ELF-1 (cell line): ENCODE measurements at regions not wholly inside any gene's neighbourhood (a gene's known extent, or its start where the extent isn't known, plus 50 kb on each side); places are given as distances from the start of the nearest gene placed in this dataset.

Source experiments
- DNase-seq: peaks from one replicate; pipeline ENCODE4 v3.0.0-alpha.2; 2016; ENCODE audit warnings: low read depth, low spot score

DNA sequence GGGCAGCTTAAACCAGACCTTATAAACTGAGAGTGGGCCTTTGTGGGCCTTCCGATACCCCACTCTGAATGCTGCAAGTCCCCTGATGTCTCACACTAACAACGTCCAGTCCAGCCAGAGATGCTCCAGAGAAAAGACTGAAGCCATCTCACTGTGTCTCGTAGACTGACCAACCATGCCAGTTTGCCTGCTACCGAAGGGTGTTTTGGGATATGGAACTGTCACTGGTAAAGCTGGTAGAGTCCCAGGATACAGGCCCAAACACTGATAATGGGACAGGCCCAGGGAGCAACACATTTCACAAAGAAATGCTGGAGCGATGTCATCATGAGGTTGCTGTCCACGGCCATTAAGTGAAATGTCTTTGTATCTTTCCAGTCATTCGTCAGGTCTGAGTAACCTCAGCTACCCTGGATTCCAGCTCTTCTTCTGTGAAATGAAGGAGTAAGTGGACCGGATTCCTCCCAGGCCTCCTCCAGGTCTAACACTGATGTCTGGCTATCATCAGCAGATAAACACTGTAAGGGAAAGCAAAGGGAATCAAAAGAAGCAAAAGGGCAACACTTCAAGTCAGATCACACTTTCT, 81.6 kb downstream of the SLC5A7 start:
- DNase-seq, result no peak

DNA sequence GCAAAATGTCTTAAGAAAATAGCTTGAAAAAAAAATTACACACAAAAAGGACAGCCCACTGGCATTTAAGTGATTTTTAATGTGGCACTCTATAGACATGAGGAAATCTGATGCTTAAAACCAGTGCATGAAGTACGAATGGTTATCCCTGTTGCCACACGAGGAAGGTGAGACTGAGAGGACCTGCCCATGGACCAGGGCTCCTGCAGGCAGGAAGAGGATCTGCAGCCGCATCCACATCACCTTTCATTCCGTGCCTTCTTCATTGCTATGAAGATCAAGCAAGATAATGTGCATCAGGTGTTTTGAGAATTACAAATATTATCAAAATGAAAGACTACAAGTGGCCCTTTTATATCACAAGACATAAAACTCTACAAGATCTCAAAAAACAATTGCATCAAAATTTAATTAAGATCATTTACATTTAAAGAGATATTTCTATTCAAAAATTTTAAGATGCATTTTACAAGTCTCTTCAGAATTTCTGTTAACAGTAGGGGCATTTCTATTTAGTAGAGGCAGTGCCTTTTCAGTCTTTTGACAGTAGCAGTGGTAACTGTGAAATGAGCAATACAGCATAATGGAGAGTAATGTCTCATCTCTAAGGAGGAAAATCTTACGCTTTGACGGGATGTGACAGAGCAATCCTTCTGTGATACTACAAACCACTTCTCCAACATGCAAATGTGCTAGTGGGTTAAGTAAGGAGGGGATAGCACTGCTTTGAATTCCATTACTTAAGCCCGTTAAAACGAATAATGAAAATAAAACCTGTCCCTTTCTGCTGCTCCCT, 83.4 kb downstream of the SLC5A7 start:
- no peak for DNase-seq

DNA sequence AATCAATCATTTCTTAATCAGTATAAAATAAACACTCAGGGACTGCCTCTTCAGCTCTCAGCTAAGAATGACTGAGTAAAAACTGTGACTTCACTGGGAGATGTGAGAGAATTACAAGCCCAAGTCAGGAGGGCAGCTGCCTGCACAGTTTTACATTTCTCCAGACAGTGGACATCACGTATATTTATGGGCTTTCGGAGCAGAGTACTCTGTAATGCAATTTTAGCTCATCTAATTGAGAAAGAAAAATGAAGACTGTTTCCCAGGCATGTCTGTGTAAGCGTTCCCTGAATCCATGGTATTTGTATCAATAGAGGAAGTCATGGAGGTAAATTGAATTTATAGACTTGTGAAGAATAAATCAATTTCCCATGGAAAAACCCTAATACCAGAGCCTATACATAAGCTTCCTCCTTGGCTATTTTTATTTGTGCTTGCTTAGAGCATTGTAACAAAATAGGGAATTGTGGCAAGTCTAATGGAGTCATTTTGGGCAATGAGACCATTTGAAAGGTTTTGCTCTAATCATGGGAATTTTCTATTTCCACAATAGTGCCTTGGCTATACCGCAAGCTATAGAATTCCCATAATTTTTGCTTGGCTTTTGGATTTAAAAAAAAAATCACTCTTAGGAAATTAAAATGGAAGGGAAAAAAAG, 87.2 kb downstream of the SLC5A7 start:
- DNase-seq, result no peak

DNA sequence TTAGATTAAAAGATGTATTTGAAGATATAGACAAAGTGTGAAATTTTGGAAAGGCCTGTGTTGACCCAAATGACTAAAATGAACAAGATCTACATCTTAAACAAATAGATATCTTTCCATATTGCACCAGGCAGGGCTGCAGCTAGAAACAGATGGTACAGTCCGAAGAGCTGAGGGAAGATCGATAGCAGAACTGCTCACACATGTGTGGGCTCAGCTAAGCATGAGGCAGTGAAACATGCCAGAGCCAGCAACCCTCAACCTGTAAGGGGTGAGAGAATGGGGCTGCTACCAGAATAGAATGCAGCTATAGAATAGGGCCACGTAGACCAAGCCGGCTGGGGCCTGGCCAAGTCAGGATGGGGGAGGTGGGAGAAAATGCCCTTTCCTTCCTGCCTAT, 87.8 kb downstream of the SLC5A7 start:
- DNase-seq, result no peak

DNA sequence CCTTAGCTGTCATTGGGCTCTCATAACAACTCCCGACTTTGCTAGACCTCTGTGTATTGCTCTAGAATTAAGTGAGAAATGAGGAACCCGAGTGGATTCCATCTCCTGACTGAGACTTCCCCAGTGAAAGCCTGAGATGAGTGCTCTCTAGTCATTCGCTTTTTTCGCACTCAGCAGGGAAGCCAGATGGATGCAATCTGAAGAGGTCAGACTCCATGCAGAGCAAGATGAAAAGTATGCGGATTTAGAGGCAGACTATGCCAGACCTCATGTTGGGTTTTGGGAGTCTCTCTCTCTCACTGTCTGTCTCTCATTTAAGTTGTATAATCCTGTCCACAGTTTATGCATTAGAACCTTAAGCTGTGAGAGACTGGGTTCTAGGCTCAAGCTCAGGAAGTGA, 88.6 kb downstream of the SLC5A7 start:
- peak; percentile 20 for DNase-seq

DNA sequence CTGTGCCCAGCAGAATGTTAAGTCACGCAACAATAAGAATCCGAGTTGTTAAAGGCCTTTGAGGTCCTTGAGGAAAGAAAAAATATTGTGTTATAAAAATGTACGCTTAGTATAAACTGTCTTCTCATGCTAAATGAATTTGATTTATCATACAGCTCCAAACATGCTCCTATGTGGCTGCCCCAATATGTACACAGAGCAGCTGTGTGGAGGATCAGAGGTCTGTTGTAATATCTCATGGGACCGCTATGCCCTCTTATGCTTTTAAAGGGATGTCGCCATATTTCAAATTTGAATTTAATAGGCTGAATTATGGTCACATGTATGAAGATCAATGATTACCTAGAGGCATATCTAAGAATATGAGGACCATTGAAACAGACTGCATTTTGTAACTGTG, 90.2 kb downstream of the SLC5A7 start:
- no peak for DNase-seq

DNA sequence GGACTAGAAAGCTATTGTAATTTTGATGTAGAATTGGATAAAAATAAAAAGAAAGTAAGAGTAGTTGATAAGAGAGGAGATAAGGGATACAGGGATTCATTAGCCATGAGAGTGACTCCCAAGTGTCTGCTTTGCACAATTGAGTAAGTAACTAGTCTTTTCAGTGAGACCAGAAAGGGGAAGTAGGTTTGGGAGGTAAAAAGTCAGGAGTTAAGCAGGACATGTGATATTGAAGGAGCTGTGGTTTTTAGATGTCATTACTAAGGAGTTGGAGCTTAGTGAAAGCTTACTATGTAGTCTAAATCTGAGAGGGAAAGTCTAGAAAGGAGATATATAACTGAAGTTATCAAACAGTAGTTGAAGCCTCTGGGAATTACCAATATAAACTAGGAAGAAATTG, 93.4 kb downstream of the SLC5A7 start:
- no peak for DNase-seq

DNA sequence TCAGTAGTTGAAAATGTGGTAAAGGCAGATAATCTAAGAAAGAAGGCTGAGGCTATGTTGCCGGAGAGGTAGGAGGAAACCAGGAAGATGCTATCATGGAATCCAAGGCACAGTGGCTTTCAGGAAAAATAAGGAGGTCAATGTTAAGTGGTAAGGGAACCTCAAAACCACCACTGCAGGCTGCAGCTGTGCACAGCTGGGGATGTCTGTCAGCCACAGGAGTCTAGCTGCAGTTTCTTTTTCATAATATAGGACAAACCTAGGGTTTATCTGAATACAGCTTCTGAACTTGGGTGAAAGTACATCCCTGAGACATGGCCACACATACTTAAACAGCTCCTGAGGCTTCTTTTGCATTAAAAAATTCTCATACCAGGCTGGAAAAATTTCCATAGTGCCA, 93.9 kb downstream of the SLC5A7 start:
- DNase-seq, result no peak

DNA sequence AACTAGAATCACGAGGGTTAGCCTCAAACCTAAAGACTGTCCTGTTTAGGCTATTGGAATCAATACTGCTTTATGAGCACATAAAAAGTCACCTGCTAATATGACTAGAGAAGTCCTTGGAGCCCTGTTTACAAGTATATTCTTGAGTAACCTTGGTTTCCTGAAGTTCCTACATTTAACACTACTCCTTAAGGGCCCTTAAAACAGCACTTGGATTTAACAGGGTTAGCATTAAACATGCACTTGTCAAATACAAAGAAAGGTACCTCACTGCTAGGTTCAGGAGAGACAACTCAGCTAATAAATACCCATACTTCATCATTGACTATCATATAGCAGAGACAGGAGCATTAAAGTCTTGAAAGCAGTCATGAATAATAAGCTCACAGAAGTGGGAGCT, 96.7 kb downstream of the SLC5A7 start:
- DNase-seq, result no peak

DNA sequence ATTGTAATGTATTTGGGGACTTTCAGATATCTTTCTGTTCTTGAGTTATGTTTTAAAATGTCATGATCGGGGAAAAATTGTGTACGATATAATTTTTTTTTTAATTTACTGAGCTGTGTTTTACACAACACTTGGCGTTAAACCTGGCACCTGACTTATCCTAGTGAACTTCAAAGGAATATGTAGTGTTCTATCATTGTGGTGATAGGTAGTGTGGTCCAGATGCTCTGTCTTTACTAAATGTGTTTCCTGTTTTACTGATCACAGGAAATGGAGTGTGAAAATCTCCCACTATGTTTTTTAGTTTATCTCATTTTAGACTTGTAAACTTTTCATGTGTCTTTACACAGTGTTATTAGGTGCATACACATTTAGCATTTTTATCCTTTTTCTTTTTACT, 98.0 kb downstream of the SLC5A7 start:
- DNase-seq, result no peak

DNA sequence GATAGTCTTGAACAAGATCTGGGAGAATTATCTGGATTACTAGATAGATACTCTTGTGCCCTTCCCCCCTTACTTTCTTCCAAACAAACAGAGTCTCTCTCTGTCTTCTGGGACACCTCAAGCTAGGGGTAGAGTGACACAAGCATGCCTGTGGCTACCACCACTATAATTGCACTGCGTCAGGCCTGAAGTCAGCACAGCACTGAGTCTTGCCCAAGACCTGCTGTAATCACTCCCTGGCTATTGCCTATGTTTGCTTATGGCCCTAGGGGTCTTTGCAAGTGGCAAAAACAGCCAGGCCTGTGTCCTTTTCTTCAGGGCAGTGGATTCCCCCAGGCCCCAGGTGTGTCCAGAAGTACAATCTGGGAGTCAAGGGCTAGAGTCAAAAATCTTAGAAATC, 106.6 kb downstream of the SLC5A7 start:
- peak; percentile 66 for DNase-seq

DNA sequence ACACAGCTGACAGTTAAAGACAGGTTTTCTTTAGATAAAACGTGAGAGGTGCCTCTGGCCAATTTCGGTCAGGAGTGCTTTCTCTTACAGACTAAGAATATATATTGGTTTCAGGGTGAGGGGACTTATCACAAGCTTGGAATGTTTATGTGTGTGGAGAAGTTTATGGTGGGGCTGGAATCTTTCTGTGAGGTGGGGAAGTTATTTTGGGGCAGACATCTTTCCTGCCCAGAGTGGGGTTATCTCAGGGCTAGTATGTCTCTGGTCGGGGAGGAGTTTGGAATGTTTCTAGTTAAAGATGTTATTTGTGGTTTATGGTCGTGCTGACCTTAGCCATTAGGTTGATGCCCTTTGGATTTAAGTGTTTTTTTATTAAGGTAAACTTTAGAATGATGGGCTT, 115.2 kb downstream of the SLC5A7 start:
- peak; percentile 66 for DNase-seq

DNA sequence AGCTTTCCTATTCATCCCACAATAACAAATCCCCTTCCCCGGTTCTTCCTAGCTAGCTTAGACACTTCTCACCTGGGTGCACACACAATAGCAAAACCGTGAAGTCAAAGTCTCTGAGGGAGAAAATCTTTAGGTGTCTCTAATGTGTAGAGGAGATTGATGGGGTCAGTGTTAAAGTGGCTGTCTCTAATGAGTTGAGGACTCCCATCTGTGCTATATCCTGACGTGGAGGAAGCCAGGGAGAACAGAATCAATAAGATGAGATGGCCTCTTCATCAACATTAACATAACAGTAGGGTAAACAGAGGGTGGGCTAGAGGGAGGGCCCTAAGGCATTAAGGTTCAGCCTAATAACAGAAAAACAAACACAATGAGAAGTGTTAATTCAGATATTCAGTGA, 120.4 kb downstream of the SLC5A7 start:
- DNase-seq, result peak; percentile 58

DNA sequence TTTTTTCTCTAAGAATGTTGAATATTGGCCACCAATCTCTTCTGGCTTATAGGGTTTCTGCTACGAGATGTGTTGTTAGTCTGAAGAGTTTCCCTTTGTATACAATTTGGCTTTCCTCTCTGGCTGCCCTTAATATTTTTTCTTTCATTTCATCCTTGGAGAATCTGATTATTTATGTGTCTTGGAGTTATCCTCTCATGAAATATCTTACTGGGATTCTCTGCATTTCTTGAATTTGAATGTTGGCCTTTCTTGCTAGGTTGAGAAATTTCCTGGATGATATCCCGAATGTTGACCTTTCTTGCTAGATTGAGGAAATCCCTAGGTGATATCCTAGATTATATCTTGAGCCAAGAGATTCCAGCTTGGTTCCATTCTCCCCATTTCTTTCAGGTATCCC, 125.6 kb downstream of the SLC5A7 start:
- no peak for DNase-seq

DNA sequence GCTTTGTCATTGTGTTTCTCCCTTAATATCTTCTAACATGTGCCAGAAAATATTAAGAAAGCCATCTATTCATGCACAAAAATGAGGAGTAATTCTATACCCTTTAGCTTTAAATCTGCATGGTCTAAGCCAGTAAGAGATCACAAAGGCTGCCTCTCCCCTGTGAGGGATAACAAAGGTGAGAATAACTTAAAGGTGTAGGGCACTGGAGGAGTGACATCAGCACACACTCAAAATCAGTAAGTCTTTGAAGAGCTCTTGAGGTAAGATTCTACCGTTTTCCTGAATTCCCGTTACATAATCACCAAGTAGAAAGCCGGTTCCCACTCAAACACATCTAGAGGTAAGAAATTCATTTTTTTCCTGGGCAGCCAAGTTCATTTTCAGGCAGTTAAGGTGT, 123.9 kb upstream of the SULT1C3 start:
- DNase-seq, result no peak

DNA sequence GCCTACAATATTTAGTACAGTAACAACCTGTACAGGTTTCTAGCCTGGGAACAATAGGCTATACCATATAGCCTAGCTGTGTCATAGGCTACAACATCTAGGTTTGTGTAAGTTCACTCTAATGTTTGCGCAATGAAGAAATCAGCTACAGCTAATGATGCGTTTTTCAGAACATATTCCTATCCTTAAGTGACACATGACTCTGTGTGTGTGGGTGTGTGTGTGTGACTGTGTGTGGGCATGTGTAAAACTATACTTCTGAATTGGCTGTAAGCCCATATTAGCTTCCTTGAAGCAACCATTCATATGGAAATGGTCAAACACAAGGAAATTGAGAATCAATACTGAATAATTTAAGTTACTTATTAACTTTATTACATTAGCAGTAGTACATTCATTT, 120.8 kb upstream of the SULT1C3 start:
- DNase-seq, result no peak

DNA sequence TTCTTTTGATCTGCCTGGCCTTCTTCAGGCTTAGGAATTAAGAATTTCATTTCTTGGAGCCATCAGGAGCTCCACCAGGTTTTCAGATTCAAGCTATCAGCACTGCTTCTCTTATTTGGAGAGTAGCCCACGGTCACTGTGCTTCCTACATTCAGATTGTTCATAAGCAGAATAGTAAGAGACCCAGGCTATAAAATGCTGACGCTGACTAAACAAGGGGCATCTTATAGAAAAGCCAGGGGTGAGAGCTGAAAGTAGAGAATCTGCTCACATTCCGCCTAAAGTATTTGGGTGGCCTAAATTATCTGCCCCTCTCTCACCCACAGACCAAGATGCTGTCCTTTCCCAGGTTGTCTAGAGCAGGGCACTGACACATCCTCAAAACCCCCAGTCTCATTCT, 120.3 kb upstream of the SULT1C3 start:
- no peak for DNase-seq

DNA sequence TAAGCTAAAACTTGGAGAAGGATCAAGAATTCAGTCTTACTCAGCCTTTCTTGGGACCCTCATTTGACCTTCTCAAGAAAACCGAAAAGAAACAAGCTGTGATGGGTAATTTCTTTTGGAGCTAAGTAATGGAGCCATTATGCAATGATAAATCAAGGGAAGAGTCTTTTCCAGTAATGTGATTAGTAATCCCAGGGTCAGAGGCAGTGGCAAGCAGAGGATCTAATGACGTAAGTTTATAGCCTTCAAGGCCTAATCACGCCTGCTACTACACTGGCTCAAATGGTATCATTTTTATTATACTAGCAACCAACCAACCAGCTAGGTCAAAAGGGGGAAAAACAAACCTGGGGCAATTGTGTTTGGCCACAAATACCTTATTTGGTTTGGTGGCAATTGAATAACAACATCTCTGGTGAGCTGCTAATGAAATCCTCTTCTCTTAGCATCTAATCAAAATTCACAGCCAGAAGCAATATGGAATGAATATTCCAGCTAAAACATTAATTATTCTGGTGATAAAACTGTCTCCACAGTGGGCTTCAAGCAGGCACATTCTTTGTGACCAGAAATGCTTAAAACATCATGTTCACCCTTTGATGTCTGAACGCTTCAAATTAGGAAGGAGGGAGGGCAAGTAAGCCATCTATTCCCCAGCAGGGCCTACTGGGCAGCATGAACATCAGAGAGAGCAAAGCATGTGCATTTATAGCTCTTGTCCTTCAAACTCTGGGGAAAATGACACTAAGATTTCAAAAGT, 114.9 kb upstream of the SULT1C3 start:
- DNase-seq, result no peak

DNA sequence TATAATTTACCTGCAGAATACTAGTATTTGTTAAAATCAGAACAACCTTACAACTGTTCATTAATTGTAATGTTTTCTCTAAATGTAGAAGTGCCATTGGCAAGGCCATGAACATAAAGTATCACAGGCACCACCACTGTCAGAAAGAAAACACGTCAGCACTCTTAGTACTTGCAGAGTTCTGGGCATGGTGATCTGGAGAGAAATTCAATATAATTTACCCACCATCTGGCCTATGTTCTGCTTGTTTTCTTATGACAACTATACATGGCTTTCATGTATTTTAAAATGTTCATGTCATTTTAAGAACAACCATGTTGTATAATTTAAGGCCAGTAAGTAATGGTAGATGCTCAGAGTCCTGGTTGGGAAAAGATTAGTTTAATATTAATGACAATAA, 114.2 kb upstream of the SULT1C3 start:
- no peak for DNase-seq

DNA sequence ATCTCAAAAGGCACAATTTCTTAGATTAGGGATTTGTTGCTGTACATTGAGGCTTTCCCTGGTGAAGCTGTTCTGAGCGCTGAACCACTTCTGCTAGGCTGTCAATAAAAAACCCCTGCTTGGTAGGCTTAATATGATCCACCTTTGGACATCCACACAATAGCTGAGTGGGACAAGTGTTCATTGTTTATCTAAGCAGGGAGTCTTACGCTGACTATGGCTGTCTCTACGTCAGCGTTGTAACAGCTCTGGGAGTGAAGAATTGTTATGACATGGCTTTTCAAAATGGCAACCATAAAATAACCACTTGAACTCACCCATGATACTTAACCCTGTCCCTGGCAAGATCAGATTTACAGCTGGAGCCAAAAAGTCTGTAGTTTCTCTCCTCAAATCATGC, 111.5 kb upstream of the SULT1C3 start:
- DNase-seq, result no peak

DNA sequence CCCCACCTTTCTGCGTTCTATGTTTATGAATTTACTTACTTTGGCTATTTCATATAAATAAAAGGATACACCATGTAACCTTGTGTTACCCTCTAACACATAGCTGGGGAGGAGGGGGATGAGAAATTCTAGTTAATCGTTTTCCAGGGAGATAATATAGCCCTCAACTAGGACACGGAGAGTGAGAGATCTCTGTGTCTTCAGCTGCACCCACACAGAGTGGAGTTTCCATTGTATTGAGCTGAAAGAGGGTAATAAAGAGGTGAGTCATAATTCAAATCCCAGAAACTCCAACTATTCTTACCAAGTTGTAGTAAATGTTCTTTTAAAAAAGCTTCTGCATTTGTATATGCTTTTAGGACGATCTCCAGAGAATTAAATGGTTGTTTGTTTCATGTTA, 110.1 kb upstream of the SULT1C3 start:
- DNase-seq, result no peak

DNA sequence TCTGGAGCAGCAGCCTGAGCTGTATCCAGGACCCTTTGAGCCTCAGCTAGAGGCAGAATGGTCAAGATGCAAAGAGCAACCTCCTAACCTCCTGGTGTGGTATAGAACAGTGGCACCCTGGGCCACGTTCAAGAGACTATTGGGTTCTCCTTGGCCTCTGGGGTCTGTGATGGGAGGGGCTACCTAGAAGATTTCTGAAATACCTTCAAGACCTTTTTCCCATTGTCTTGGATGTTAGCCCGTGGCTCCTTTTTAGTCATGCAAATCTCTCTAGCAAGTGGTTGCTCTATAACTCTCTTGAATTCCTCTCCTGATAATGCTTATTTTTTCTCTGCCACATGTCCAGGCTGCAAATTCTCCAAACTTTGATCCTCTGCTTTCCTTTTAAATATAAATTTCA, 106.3 kb upstream of the SULT1C3 start:
- peak; percentile 27 for DNase-seq
